ENCODE measurements at regions not wholly inside any gene's neighbourhood (a gene's known extent, or its start where the extent isn't known, plus 50 kb on each side); places are given as distances from the start of the nearest gene placed in this dataset.

- TF ChIP-seq ZNF596 (tag by site-specific recombination; IDR thresholded peaks at IDR 0.05): no peak
- TF ChIP-seq ZSCAN5A (tag by site-specific recombination; IDR thresholded peaks at IDR 0.05): no peak
- no peak for TF ChIP-seq ZNF677 (tag by site-specific recombination; IDR thresholded peaks at IDR 0.05)
- TF ChIP-seq REST (tag by site-specific recombination; IDR thresholded peaks at IDR 0.05): no peak
- TF ChIP-seq CTCF (tag by site-specific recombination; IDR thresholded peaks at IDR 0.05): no peak
- TF ChIP-seq ZNF488 (tag by site-specific recombination; IDR thresholded peaks at IDR 0.05): no peak
Observed at GRCh38 chr1:239025997-239026694, 360.2 kb upstream of the CHRM3 start.
